Stimulated activated effector memory CD8-positive, alpha-beta T cell treated with anti-CD3 and anti-CD28 coated beads, Interleukin-12 subunit alpha, Interleukin-12 subunit beta, amount 100 ng/mL, for 72 hours (primary cell): ENCODE measurements at regions not wholly inside any gene's neighbourhood (a gene's known extent, or its start where the extent isn't known, plus 50 kb on each side); places are given as distances from the start of the nearest gene placed in this dataset.

ENCODE experiments used
- ATAC-seq: fragments of 150-1000 bp; cut with Tn5 transposase; 2 replicates; pipeline ENCODE4 v1.10.0; 2021
- DNase-seq, 2 donors: peaks; one replicate each; pipeline ENCODE4 v3.0.0; 2021 to 2022; ENCODE audit warnings: low spot score in 2 of 2
- H3K27ac Mint-ChIP-seq: one replicate; pipeline ENCODE4 v1.8.0; 2022; ENCODE audit warnings: mild to moderate bottlenecking, mixed read lengths
- H3K36me3 Mint-ChIP-seq: one replicate; pipeline ENCODE4 v1.8.0; 2022; ENCODE audit warnings: mild to moderate bottlenecking, mixed read lengths
- H3K4me1 Mint-ChIP-seq: one replicate; pipeline ENCODE4 v1.8.0; 2022; ENCODE audit warnings: mixed read lengths
- H3K4me3 Mint-ChIP-seq: one replicate; pipeline ENCODE4 v1.8.0; 2022; ENCODE audit warnings: mild to moderate bottlenecking, mixed read lengths
- H3K9me3 Mint-ChIP-seq: one replicate; pipeline ENCODE4 v1.8.0; 2022; ENCODE audit warnings: mixed read lengths

DNA sequence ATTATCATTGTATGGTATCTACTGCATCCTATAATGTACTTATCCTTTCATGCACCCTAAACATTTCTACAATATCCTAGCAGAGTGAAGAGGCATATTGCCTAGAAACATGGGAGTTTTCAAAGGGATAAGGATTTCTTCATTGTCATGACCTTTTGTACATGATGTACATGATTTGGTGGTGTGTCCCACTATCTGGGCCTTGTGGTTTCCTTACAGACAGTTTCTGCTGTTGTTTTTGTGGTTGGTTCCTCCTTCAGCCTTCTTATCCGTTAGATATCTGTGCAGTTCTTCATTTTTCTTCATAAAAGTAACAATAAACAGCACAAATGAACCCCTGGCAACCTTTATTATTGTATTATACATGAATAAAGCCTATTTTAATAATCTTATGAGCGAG is 70.4 kb upstream of the BACH1 start:
- ATAC-seq (no peak), DNase-seq (no peak)
- peaks cover 14% of the 10 kb centered on the region for H3K4me1 Mint-ChIP-seq
- no peaks in the 10 kb centered on the region for H3K9me3 Mint-ChIP-seq
- no peak overlapping the region for H3K4me3 Mint-ChIP-seq
- no peaks in the 10 kb centered on the region for H3K36me3 Mint-ChIP-seq
- H3K27ac Mint-ChIP-seq, result no peak overlapping the region

DNA sequence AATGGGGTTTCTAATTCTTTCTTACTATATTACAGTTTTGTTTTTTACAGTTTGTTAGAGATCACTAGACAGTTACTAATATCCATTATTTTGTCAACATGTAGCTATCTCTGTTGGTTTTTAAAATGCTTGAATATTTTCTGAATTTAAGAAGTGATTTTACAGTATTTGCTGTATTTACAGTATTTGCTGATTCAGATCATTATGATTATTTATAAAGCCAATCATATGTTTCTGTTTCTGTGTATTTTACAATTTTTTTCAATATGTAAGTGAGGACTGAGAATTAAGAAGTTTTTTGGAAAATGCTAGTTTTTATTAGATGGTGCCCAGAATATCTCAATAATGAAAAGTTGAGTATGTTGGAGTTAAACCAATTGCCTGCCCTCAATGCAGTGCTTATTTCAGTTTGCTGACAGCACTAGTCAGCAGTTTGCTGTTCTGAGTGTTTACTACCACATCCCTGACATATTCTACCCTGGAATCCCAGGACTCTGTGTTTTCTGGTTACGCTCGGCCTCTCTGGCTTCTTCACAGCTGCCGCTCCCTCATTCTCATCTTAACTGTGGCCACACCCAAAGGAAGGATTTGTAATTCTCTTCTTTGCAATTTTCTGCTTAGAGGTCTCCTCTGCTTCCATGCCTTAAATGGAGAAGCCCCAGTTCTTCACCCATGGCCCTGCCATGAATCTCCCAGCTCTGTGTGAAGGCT is 68.0 kb upstream of the BACH1 start:
- Mint-ChIP-seq H3K4me1 (peaks cover 25% of the 10 kb centered on the region), H3K9me3 (no peaks in the 10 kb centered on the region), H3K36me3 (no peaks in the 10 kb centered on the region), H3K27ac (no peak overlapping the region), H3K4me3 (no peak overlapping the region)
- no peak for ATAC-seq
- DNase-seq, result no peak

DNA sequence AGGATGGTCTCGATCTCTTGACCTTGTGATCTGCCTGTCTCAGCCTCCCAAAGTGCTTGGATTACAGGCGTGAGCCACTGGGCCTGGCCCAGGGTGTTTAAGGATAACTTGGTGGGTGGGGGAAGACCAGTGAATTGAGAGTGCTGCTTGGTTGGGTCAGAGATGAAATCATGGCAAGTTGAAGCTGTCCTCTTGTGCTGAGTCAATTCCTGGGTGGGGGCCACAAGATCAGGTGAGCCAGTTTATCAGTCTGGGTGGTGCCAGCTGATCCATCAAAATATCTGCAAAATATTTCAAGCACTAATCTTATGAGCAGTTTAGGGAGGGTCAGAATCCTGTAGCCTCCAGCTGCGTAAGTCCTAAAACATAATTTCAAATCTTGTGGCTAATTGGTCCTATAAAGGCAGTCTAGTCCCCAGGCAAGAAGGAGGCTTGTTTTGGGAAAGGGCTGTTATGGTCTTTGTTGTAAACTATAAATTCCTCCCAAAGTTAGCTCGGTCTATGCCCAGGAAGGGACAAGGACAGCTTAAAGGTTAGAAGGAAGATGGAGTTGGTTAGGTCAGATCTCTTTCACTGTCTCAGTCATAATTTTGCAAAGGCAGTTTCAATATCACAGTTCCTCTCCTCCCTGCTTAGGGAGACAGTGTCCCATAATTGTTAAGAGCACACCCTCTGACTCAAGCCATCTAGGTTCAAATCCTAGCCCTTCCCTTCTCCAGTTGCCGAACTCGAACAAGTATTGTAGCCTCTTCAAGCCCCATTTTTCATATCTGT is 66.8 kb upstream of the BACH1 start:
- no peak overlapping the region for H3K4me3 Mint-ChIP-seq
- no peak overlapping the region for H3K27ac Mint-ChIP-seq
- no peaks in the 10 kb centered on the region for H3K36me3 Mint-ChIP-seq
- H3K9me3 Mint-ChIP-seq, result no peaks in the 10 kb centered on the region
- peaks cover 33% of the 10 kb centered on the region for H3K4me1 Mint-ChIP-seq
- ATAC-seq (no peak), DNase-seq (no peak)

DNA sequence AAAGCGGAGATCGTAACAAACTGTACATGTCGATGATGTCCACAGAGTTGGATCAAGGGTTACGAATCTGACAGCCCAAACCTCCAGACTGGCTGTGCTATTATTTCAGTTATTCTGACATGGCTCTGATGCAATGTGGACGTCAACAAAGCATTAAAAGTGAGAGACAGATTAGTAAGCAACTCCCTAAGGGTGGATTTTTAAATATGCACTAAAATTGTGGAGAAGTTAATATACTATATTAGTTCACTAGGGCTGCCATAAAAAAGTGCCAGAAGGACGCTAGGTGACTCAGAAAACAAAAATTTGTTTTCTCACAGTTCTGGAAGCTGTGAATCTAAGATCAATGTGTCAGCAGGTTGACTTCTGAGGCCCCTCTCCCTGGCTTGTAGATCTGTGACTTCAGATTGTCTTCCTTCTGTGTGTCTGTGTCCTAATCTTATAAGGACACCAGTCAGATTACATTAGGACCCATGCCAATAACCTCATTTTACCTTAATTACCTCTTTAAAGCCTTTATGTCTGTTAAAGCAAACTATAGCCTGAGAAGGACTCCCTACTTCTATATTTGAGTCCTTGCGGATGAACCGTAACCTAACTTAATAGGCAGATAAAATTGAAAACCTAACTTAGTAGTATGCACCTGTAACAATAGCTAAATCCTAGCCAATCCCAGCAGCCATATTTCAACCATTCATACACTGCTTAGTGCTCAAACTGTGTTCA is 66.0 kb upstream of the BACH1 start:
- no peak overlapping the region for H3K4me3 Mint-ChIP-seq
- DNase-seq (no peak), ATAC-seq (no peak)
- no peaks in the 10 kb centered on the region for H3K36me3 Mint-ChIP-seq
- peaks cover 33% of the 10 kb centered on the region for H3K4me1 Mint-ChIP-seq
- no peaks in the 10 kb centered on the region for H3K9me3 Mint-ChIP-seq
- peak overlapping the region; percentile 12 for H3K27ac Mint-ChIP-seq

DNA sequence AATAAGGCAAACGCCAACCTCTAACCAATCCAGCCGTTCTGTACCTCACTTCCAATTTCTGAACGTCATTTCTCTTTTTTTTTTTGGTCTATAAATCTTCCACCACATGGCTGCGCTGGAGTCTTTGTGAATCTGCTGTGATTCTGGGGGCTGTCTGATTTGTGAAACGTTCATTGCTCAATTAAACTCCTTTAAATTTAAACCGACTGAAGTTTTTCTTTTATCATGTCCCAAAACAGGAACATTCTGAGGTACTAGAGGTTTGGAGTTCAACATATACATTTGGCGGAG is 65.5 kb upstream of the BACH1 start:
- Mint-ChIP-seq H3K36me3 (no peaks in the 10 kb centered on the region), H3K4me1 (peaks cover 33% of the 10 kb centered on the region), H3K9me3 (no peaks in the 10 kb centered on the region), H3K4me3 (no peak overlapping the region), H3K27ac (peak overlapping the region; percentile 12)
- ATAC-seq (no peak), DNase-seq (no peak)

DNA sequence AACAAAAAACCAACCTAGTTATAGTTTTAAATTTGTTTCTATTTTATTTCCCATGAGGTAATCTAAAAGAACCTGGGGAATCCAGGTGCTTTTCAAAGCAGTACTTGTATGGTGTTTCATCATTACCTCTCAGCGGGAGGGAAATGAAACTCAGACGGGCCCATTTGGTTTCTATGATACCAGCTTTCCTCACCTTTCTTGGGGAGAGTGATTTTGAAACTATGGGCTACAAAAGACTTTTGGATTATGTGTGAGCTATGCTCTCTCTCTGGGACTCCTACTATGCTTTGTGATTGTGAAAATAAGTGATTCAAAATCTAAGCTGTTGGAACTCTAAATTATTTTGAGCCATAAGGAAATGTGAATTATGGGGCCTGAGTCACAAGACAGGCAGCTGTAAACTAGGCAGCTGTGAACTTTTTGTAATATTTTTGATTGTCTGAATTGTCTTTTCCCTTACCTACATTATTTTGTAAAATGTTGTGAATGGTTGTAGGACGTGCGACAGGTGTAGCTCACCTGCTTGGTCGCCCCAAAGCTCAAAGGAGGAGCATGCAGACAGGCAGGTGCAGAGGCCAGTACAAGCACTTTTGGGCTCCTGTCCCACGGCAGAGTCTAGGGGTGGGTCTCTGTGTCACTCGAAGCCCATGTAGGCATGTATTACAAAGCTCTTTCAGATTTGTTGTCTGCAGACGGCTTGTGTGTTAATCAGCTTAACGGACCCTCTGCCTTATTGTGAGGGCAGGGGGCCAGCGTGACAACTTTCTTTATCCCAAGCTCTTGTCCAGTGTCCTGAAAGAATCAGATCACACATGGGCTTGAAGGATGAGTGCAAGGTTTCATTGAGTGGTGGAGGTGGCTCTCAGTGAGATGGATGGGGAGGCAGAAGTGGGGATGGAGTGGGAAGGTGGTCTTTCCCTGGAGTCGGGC is 64.8 kb upstream of the BACH1 start:
- H3K4me1 Mint-ChIP-seq, result peaks cover 33% of the 10 kb centered on the region
- ATAC-seq (peak; percentile 88), DNase-seq (no peak)
- no peaks in the 10 kb centered on the region for H3K36me3 Mint-ChIP-seq
- H3K9me3 Mint-ChIP-seq, result no peaks in the 10 kb centered on the region
- no peak overlapping the region for H3K4me3 Mint-ChIP-seq
- peak overlapping the region; percentile 12 for H3K27ac Mint-ChIP-seq

DNA sequence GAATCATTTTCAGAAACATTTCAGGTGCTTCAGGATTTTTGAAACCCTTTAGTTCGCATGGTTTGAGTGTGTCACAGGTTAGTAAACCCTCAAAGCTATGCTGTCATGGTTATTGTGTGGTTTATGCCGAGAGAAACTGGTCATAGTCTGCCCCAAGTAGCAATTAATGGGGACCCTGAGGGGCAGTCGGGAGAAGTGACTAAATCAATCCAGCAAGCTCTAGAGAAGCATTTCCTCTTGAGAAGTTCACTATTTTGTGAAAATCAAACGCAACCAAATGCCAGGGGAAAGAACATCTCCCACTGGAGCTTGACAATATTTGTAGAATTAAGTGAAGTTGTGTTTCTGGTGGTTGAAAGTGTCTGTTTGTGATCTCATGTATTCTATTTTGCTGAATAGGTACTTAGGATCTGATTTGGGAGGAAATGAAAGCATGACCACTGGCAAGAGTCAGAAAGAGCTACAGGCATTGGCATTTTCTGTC is 63.0 kb upstream of the BACH1 start:
- Mint-ChIP-seq H3K27ac (no peak overlapping the region), H3K4me1 (peaks cover 33% of the 10 kb centered on the region), H3K4me3 (no peak overlapping the region), H3K9me3 (peaks cover 2% of the 10 kb centered on the region), H3K36me3 (no peaks in the 10 kb centered on the region)
- peak; percentile 65 for ATAC-seq
- DNase-seq, result no peak

DNA sequence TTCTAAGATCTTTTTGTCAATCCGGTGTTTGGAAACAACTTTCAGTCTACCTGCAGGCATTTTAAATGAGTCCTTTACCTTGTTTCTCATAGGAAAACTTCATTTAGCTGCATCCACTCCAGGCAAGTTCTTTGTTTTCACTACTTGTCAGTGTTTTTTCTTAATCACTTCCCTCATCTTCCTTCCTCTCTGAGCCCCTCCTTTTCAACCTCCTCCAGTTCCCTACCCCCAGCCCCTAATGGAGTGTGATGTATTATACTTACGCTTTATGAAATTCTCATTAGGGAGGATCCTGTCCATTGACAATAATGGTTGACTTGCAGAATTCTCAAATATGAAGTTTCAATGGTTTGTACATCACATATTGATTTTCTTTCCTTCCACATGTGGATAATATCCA is 62.5 kb upstream of the BACH1 start:
- Mint-ChIP-seq H3K4me1 (peaks cover 33% of the 10 kb centered on the region), H3K27ac (no peak overlapping the region), H3K4me3 (no peak overlapping the region), H3K9me3 (peaks cover 2% of the 10 kb centered on the region), H3K36me3 (no peaks in the 10 kb centered on the region)
- ATAC-seq (no peak), DNase-seq (no peak)

DNA sequence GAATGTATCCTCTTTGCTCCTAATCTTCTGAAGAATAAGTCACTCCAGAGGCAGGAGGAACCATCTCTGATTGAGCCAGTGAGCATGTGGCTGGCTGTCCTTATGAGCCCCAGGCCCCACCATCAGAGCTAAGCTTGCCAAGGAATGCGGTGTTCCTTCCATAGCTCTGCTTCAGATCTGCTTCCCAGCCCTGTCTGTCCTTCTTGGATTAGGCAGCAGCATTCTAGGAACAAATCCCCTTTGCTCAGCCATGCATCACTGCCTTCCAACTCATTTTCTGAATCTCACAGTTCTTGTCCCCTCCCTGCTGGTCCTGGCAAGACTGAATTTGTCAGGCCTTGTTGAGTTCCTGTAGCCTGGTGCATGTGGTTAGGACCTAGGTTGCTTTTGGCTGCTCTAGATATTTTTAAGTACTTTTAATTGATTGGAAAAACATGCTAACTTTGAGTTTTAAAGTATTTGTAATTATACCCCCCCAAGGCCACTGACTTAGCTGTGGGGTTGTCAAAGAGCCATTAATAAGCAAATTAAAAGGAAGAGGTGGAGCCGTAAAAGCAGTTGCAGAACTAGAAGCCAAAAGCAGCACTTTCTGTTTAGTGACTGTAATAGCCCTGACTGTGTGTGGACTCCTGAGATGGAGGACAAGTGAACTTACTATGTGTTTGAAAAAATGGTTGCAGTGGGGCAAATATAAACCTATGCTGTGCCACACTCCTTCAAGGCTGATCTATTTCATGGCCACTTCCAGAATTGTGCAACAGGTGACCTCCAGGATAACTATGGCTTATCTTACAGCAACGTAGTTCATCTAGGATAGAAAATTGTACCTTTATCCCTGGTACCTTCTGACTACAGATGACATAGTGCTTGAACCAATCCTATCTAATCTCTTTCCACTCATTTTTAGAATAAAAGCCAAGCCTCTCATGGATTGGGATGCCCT is 61.3 kb upstream of the BACH1 start:
- DNase-seq, result no peak
- ATAC-seq, result no peak
- Mint-ChIP-seq H3K4me3 (no peak overlapping the region), H3K9me3 (peaks cover 2% of the 10 kb centered on the region), H3K27ac (no peak overlapping the region), H3K4me1 (peaks cover 25% of the 10 kb centered on the region), H3K36me3 (no peaks in the 10 kb centered on the region)

DNA sequence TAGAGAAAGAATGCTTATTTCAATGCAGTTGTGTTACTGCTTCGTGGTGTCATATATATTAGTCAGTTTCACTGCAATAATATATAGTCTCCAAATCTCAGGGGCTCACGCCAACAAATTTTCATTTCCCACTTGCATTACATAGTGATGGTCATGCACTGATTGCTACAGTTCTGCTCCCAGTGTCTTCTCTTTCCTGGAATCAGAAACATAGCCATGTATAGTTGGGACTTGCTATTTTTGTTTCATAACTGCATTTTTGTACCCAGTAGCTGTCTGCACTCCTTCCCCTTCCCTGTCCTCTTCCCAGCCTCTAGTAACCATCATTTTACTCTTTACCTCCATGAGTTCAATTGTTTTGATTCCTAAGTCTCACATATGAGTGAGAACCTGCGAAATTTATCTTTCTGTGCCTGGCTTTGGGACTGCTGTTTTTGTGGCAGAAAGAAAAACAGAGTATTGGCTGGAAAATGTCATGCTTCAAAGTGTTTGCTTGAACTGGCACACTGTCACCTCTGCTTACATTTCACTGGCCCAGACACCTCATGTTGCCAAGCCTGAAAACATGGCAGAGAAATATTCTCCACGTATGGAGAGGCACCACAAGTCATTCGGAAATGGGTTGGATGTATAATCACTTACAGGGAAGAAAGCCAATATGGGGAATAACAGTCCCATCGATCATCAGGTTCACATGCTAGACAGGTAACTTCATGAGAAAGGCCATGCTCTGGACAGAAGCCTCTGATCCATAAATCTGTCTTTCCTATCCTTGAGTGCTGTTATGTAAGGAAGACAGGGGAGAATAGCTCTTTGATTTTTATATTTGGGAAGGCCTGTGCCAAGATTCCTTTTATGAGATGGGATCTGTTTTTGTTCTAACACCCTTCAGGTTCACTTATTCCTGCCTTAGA is 60.4 kb upstream of the BACH1 start:
- DNase-seq (no peak), ATAC-seq (no peak)
- no peak overlapping the region for H3K4me3 Mint-ChIP-seq
- H3K27ac Mint-ChIP-seq, result no peak overlapping the region
- peaks cover 20% of the 10 kb centered on the region for H3K4me1 Mint-ChIP-seq
- peaks cover 2% of the 10 kb centered on the region for H3K9me3 Mint-ChIP-seq
- no peaks in the 10 kb centered on the region for H3K36me3 Mint-ChIP-seq

DNA sequence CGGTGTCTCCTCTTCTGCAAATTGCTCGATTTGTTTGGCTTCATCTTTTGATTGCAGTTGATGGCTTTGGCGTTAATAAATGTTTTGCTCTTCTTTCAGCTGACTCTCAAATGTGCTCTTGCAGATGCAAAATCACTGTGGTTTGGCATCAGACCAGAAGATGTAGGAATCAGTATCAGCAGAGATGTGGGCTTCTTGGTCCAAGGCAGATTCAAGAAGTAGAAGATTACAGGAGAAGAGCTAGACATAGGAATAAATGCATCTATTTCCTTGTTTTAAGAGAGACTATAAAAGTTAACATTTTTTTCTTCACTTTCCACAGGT is 59.8 kb upstream of the BACH1 start:
- Mint-ChIP-seq H3K9me3 (peaks cover 2% of the 10 kb centered on the region), H3K27ac (no peak overlapping the region), H3K4me1 (peaks cover 14% of the 10 kb centered on the region), H3K4me3 (no peak overlapping the region), H3K36me3 (no peaks in the 10 kb centered on the region)
- ATAC-seq (no peak), DNase-seq (no peak)

DNA sequence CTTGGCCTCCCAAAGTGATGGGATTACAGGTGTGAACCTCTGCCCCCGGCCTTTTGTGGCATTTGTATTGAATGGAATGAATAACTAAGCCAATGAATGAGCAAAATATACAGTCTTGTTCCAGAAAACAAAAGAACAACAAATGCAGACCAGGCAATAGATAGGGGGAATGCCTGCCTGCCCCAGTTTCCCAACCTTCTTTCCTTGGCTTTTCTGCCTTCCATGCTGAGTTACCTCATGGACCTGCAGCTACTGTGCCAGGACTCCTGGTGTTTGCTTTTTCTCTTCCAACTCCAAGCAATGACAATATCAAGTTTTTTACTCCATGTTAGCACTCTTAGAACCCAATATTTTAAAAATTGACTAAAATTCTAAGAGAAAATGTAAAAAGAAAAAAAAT is 58.6 kb upstream of the BACH1 start:
- DNase-seq (no peak), ATAC-seq (no peak)
- H3K4me3 Mint-ChIP-seq, result no peak overlapping the region
- H3K36me3 Mint-ChIP-seq, result no peaks in the 10 kb centered on the region
- H3K27ac Mint-ChIP-seq, result no peak overlapping the region
- H3K4me1 Mint-ChIP-seq, result peaks cover 13% of the 10 kb centered on the region
- H3K9me3 Mint-ChIP-seq, result peaks cover 2% of the 10 kb centered on the region

DNA sequence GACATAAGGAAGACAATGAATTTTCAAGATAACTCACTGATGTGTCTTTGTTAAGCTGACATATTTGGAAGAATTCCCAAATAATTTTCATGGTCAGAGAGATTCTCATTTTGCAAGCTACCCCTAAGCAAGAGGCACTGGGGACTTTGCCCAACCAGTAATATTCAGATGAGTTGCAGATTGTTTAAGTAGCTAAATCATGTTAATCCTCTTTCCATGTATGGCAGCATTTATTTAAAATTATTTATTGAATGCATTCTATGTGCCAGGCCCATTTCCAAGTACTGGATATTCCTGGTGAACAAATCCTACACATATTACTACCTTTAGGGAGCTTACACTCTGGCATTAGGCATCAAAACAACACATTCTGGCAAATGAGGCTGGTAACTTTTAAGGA is 56.5 kb upstream of the BACH1 start:
- no peaks in the 10 kb centered on the region for H3K4me1 Mint-ChIP-seq

More for the DNA sequence above, 56.5 kb upstream of the BACH1 start:
- H3K9me3 Mint-ChIP-seq, result peaks cover 2% of the 10 kb centered on the region
- H3K4me3 Mint-ChIP-seq, result no peak overlapping the region
- no peaks in the 10 kb centered on the region for H3K36me3 Mint-ChIP-seq
- DNase-seq (no peak), ATAC-seq (no peak)
- H3K27ac Mint-ChIP-seq, result no peak overlapping the region
